ENCODE measurements at regions not wholly inside any gene's neighbourhood (a gene's known extent, or its start where the extent isn't known, plus 50 kb on each side); places are given as distances from the start of the nearest gene placed in this dataset.

- TF ChIP-seq POLR2A (IDR thresholded peaks at IDR 0.05) = no peak
- TF ChIP-seq CTCF (IDR thresholded peaks at IDR 0.05) = no peak
- DNase-seq = no peak
- no peaks in the 10 kb centered on the region for H3K27me3 ChIP-seq
- H3K27ac ChIP-seq = peak overlapping the region; percentile 46 to 79 (median 64)
- no peak overlapping the region for H3K4me3 ChIP-seq
- H3K9me3 ChIP-seq = peaks cover 0 to under 1% (median under 1%) of the 10 kb centered on the region in 3 donors
- H3K36me3 ChIP-seq = no peaks in the 10 kb centered on the region
- intact Hi-C loops (cut with DNase I) = no loop called here
- WGBS, 2 donors = 50 to 61% methylated on average over 7 of the region's 7 CpGs
- peaks cover 0 to 69% (median 5%) of the 10 kb centered on the region in 3 donors for H3K4me1 ChIP-seq
These were observed 164.2 kb downstream of the ACTL7B start for GRCh38 chr9:108691614-108692013.

GRCh38 chr9:108688676-108689075, 167.1 kb downstream of the ACTL7B start:
- Histone ChIP-seq H3K4me1 (peaks cover 0 to 46% (median 4%) of the 10 kb centered on the region in 3 donors), H3K4me3 (no peak overlapping the region), H3K36me3 (no peaks in the 10 kb centered on the region), H3K9me3 (peaks cover 0 to 7% (median 6%) of the 10 kb centered on the region in 3 donors), H3K27ac (no peak overlapping the region), H3K27me3 (no peaks in the 10 kb centered on the region)
- DNase-seq = no peak
- 46 to 69% methylated on average over 2 of the region's 2 CpGs for WGBS, 2 donors
- TF ChIP-seq POLR2A (IDR thresholded peaks at IDR 0.05) = no peak
- TF ChIP-seq CTCF (IDR thresholded peaks at IDR 0.05) = no peak
- intact Hi-C loops (cut with DNase I) = no loop called here

GRCh38 chr9:108688051-108688450, 167.7 kb downstream of the ACTL7B start:
- Histone ChIP-seq H3K4me1 (peaks cover 0 to 45% (median 0%) of the 10 kb centered on the region in 3 donors), H3K4me3 (no peak overlapping the region), H3K27ac (peak overlapping the region in 1 of 4 donors; percentile 11), H3K9me3 (peaks cover 0 to 7% (median 6%) of the 10 kb centered on the region in 3 donors), H3K36me3 (no peaks in the 10 kb centered on the region), H3K27me3 (no peaks in the 10 kb centered on the region)
- WGBS, 2 donors = 78 to 80% methylated on average over 2 to 3 of the region's 3 CpGs
- TF ChIP-seq POLR2A (IDR thresholded peaks at IDR 0.05) = no peak
- TF ChIP-seq CTCF (IDR thresholded peaks at IDR 0.05) = no peak
- intact Hi-C loops (cut with DNase I) = no loop called here
- DNase-seq = no peak

GRCh38 chr9:108687006-108687987, 168.5 kb downstream of the ACTL7B start:
- intact Hi-C loops (cut with DNase I) = no loop called here
- DNase-seq = no peak

More at GRCh38 chr9:108687006-108687987, 168.5 kb downstream of the ACTL7B start:
- 33 to 38% methylated on average over 8 of the region's 8 CpGs for WGBS, 2 donors
- Histone ChIP-seq H3K4me1 (peaks cover 0 to 37% (median 0%) of the 10 kb centered on the region in 3 donors), H3K27ac (peak overlapping the region in 2 of 4 donors; percentile 5 to 22), H3K9me3 (peaks cover 0 to 7% (median 6%) of the 10 kb centered on the region in 3 donors), H3K4me3 (no peak overlapping the region), H3K36me3 (no peaks in the 10 kb centered on the region), H3K27me3 (no peaks in the 10 kb centered on the region)
- no peak for TF ChIP-seq CTCF (IDR thresholded peaks at IDR 0.05)
- TF ChIP-seq POLR2A (IDR thresholded peaks at IDR 0.05) = no peak
